HG03520 (cell line): ENCODE measurements at regions not wholly inside any gene's neighbourhood (a gene's known extent, or its start where the extent isn't known, plus 50 kb on each side); places are given as distances from the start of the nearest gene placed in this dataset.

Experiments
- ATAC-seq: cut with Tn5 transposase; IDR thresholded peaks from one replicate; pipeline ENCODE4 v1.9.1; 2021; ENCODE audit warnings: mild to moderate bottlenecking, moderate library complexity; ENCODE audit not compliant: unreplicated experiment

DNA sequence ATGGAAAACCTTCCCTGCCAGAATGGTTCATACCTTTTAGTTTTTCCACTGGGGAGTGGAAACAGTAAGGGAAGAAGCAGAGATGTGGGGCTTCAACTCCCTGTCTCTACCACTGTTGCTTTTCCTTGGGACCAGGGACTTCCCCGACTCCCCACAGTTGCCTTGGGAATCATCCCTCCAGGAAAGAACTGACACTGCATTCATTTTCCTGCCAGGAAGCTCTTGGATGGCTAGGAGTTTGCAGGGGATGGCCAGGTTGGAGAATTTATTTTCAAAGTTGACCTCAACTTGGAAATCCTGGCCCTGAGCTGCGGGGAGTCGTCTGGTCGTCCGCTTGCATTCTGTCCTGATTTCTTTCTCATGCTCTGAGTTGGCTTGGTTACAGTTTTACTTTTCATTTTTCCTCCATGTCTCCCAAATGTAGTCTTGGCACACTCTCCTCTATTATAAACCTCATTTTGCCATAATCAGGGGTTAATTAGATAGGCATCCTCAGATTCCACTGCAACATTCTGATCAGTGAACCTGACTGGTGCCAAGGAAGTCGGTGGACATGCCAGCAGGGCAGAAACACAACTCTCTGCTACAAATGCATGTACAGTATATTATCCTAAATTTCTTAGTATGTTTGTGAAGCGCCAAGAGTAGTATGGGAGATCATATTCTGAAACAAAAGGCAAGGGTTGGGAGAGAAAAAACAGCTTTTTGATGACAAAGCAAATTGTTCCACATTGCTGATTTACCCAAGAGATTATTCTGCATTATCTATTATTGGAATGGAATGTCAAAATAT, 220.5 kb upstream of the XYLT1 start:
- ATAC-seq = no peak

DNA sequence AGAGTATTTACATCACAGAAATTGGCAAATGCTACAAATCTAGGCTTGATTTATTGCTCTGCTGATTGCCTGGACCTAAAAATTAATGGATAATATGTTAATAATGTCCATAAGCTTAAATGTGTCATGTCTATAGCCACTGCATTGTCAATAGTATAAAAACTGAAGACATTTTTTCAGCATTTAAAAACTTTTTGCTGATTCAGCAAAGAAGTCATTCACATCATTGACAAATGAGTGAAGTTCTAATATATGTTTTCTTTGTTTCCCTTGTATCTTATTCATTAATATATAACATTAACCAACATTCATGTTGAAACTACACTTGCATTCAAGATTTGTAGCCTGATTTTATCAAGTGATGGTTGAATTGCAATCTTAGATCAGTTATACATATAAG, 214.7 kb upstream of the XYLT1 start:
- no peak for ATAC-seq

DNA sequence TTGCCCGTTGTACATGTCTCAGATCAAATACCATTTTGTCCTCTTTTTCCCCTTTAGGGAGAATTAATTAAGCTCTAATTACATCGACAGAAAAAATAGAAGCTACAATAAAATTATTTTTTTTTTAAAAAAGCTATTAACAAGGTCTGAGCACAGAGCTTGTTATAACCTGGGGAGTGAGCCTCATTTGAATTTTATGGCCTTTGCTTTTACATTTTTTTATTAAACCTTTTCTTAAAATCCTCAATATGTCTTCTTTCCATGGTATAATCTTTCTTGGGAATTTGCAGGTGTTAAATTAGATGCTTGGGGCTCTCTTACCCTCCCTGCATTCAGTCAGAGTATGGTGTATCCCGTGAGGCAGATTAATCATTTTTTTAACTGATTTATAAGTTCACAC, 212.5 kb upstream of the XYLT1 start:
- ATAC-seq = no peak

DNA sequence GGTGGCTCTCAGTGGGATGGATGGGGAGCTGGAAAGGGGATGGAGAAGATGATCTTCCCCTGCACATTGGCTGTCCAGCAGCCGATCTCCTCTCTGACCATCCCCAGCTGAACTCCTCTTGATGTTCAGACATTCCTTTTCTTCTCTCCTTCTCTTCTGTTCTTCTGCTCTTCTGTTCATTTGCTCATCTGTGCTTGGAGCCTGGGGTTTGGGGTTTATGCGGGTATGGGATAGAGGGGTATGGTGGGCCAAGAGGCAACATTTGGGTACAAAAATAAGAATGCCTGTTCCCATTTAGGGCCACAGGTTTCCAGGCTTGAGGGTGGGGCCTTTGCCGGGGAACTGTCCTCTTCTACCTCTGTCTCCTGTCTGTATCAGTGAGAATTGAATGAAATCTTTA, 205.4 kb upstream of the XYLT1 start:
- no peak for ATAC-seq

DNA sequence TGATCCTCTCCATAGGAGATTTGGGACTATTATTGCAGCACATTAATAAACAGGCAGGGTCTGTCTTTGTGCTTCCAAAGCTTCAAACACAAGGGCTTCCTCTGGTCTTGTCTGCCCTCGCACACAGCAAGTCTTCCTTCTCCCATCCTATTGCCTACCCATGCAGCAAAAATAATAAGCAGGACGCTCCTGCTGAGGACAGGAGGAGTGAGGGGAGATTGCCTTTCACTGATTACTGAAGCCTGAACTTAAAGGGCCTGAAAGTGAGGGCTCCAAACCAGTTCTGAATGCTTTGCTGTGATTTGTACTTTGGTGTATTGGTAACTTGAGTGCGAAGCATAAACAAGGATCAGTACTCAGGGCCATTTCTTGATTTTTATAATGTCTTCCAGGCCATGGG, 197.6 kb upstream of the XYLT1 start:
- no peak for ATAC-seq

DNA sequence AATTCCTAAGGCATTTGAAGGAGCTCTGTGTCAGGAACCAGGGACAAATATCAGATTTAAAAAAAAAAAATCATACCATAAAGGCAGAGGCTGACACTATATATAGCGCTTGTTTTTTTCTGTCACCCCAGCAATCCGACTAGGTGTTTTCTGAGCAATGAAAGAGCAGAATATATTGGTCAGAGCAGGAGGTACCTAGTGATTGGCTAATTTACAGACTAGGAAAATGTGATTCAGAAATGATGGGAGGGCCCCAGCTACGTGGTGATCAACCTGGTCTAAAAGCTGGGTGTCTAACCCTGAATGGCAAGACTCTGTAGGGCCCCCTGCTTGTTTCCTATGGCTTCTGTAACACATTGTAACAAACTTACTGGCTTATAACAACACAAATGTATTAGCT, 195.5 kb upstream of the XYLT1 start:
- ATAC-seq = no peak

DNA sequence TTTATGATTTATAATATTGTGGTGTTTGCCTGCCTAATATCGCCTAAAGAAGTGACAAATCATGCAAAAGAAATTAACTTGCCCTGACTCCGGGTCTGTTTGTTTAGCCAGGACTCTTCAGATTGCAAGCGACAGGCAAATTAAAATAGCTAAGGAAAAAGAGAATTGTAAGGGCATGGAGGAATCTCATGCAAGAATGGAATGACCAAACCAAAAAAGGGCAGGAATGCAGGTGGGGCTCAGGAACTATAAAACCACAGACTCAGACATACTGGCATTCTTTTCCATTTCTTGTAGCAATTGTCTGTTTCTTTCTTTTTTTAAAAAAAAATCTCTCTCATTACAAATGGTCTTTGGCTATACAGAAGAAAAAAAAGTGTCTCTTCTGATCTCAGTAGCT, 188.1 kb upstream of the XYLT1 start:
- no peak for ATAC-seq

DNA sequence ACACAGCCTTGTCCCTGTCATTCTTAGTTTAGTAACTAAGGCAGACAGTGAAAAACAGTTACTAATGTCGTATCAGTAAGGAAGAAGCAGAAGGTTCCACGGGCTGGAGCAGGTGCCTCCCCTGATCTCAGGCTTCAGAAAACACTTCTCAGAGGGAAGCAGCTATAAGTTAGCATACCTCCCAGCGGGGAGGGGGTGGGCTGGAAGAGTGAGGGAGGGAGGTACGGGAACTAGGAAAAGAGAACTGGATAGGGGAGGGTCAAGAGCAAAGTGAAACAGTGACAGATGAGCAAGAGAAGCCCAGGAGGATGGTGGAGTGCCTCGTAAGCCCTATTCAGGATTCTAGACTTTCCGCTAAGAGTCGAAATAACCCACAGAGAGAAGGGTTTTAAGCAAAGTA, 186.3 kb upstream of the XYLT1 start:
- ATAC-seq = no peak

DNA sequence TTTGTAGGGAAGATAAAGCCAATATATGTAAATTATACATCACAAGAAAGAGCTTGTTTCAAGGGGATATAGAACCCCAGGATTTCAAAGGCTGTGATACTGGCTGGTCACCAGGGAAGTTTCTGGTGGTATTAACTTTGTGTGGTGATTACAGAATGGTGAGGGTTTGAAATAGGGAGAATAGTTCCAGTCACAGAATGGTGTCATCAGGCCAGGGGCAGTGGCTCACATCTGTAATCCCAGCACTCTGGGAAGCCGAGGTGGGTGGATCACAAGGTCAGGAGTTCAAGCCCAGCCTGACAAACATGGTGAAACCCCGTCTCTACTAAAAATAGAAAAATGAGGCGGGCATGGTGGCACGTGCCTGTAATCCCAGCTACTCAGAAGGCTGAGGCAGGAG, 183.8 kb upstream of the XYLT1 start:
- no peak for ATAC-seq

DNA sequence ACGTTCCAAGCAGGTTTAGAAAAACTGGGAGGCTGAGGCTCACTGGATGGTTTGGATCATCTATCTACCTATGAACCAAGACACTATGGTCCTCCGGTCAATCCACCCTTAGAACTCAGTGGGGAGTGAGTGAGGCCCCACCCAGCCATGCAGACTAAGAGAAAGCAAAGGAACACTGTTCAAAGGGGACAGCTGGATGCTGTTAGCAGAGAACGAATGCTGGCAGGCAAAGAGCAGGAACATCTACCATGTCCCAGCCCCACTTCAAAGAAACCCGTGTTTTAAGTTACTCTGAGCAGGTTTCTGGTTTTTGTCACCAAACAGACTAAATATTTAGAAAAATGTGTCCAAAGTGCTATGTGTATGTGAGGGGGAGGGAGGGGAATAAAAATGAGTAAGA, 183.4 kb upstream of the XYLT1 start:
- no peak for ATAC-seq

DNA sequence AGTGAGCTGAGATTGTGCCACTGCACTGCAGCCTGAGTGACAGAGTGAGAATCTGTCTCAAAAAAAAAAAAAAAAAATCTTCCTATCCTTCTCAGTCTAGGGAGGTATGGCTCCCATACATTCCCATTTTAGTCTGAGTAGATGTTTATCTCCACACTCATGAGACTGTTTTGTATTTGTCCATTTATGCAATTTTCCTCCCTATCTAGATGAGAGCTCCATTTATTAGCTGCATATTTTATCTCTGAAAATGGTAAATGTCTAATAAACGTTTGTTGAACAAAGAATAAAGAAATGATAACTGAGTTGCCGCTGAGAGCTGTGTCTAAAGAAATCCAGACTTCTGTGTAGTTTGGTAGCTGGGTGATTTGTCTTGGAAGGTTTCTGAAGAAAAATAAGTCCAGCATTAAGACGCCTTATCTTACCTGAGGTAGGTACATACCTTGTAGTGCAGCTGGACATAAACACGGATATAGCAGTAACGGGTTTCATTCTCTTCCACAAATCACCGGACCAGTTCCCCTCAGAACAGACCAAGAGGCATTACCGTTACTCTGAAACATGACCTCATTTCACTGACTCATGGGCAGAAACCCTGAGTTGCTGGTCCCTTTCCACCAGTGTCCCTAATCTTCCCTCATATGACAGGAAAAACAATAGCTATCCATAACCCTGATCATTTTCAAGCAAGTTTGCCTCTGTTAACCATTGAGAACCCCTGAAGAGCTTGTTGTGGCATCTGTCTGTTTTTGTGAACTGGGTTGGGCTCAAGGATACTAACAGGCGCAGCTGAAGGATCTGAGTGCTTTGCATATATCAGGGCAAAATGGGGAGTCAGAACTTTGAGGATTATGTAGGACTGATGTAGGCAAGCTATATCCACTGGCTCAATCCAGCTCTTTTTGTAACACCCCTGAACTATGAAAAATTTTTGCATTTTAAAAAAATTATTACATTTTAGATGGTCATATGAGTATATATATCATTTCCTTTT, 177.4 kb upstream of the XYLT1 start:
- ATAC-seq = no peak

DNA sequence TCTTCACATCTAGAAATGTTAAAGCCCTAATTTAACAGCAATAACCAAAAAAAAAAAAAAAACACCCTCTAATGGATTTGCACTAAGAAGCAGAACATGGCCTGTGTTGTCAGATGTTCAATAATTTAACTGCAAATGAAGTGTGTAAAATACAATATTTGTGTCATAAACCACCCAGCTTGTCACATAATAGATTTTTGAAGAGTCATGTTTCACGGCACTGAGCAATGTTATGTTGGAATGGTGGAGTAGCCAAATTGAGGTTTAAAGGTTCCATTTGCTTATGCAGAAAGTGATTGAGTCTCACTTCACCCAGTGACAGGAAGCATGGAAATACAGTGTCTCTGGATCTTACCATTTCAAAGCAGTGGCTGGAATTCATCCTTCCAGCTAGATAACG, 173.2 kb upstream of the XYLT1 start:
- no peak for ATAC-seq

DNA sequence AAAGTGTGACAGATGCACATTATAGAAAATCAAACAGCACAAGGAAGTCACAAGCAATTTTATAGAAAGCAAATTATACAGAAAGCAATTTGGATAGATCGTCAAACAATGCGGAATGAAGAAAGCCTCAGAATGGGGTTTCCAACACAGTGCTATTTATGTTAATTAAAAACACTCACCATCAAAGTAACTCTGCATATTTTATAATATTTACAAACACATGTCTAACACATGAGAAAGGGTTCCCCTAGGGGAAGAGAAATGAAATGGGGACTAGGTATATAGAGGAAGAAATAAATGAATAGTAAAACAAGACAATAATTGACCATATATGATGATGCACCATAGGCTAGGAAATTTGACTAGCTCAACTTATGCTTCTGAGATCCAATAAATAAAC, 171.2 kb upstream of the XYLT1 start:
- no peak for ATAC-seq

DNA sequence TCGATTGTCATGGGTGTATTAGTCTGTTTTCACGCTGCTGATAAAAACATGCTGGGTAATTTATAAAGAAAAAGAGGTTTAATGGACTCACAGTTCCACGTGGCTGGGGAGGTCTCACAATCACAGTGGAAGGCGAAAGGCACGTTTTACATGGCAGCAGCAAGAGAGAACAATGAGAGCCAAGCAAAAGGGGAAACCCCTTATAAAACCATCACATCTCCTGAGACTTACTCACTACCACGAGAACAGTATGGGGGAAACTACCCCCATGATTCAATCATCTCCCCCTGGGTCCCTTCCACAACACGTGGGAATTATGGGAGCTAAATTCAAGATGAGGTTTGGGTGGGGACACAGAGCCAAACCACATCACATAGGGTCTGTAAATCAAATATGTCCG, 167.4 kb upstream of the XYLT1 start:
- no peak for ATAC-seq

DNA sequence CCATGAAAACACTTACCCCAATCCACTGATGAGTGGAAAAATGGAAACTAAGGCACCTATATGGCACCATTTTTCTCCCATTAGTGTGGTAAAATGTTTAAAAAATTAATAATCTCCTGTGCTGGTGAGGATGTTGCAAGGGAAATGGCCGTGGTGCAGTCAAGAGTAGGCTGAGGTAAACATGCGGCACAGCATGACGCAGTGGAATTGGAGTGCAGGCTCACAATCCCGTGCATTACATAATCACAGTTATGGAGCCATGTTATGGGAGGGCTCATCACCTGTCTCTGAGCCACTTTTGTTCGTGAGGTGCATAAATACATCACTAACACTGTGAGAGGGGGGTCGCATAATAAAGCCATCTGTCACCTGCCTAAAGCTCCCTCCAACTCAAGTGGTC, 164.4 kb upstream of the XYLT1 start:
- no peak for ATAC-seq

DNA sequence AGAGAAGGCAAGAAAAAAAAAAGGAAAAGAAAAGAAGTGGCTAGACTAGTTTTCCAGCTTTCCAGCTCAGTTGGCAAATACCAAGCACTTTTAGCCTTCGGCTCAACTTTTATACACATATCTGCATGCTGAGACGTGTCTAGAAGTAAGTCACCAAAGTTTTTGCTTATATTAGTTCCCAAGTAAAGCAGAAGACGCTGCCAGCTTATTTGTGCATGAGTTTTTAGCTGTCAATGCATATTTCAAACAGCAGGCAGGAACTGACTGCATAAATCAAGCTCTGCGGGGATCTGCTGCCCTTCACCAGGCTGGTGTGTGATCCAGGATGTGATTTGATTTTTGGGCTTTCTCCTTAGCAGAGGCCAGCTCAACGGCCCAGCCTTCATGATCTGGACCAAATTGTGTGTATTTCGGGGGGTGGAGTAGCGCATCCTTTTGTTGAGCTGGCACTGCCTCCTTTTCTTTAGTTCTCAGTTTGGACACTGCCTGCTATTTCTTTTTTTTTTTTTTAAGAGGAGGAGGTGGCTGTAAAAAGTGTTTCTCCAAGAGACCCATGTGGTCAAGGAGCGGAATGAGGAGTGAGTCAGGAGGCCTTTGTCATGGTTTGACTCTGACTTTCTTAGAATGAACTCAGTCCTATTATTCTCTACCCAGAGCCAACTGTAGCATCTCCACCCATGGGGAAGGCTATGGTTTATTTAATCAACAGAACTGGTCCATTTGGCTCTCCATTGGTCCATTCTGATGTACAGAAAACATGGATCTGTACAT, 162.6 kb upstream of the XYLT1 start:
- ATAC-seq = no peak

DNA sequence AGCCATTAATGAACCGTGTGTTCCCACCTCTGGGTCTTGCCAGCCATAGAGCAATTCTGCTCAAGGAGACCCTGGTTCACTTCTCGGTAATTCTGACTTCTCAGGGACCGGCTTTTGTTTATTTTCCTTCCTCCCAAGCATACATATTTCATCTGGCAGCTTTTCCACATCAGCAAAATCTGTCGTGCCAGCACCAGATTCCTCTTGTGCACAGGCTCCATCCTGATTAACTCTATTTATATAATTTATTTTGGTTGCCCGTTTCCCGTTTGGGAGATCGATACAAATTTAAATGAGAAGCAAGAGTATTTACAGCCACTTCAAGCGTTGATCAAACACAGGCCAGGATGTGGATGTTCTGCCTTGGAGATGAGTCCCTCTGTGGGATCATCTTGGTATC, 161.9 kb upstream of the XYLT1 start:
- ATAC-seq = no peak

DNA sequence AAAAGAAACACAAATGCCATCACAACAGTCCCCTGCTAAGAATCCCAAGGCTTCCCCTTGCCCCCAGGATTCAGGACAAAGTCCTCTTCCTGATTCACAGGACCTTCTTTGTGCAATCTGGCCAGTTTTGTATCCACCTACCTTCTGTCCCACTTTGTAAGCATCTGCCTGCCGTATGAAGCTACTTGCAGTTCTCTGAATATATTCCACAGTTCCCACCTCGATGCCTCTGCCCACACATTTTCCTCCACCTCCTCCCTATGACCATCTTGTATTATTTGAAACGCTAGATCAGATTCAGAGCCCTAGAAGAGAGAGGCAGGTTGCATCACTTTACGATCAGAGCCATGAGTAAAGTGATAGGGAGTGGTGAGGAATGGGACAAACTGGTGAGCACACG, 159.2 kb upstream of the XYLT1 start:
- ATAC-seq = no peak

DNA sequence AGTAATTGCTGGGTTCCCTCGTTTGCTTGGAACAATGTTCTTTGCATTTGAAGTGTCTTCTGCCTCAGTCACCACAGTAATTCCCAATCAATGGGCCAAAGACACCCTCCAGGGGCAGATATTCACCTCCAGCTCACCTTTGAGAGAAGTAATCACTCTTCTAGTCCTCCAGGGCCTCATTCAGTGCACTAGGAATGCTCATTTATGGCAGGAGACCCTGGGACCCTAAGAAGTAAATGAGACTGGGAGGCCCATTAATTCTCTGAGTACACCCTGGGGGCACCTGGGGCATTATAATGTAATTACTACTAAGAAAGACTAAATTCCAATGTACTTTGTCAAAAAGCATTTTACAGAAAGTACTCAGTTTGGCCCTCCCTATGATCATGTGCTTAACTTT, 158.2 kb upstream of the XYLT1 start:
- ATAC-seq = no peak

DNA sequence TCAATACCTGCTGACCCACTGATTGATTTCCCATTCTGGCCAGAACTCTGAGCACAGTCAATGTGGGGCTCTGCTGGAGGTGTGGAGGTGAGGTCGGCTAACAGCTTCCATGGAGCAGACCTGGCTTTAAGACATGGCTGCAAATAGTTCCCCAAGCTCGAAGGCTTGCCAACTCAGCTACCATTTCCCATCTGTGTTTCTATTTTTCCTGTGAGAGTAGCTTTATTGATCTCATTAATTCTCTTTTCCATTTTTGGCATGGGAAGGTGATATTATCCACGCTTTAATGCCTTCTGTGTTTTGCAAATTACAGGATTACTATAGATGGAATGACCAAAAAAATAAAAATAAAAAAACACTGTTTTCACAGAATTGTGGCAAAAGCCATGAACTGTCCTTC, 151.6 kb upstream of the XYLT1 start:
- no peak for ATAC-seq

DNA sequence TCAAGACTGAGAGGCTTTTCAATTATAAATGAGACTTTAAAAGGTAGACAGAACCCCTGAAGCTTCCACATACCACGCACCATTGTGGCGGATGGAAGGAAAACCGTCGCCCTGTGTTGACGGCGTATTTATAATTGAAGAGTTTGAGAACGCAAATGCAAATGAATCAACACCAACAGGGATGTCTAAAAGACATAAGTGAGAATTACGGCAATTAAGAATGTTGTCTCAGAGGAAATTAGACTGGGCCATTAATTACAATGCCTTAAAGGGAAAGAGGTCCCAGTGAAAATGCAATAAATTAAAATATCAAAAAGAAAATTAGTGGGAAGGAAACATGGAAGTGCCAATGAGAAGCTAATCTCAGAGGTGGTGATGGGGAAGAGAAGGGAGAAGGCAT, 148.5 kb upstream of the XYLT1 start:
- no peak for ATAC-seq
